Stimulated activated CD8-positive, alpha-beta memory T cell treated with anti-CD3 and anti-CD28 coated beads, Interleukin-7, amount 100 ng/mL, for 4 hours (primary cell): ENCODE measurements at regions not wholly inside any gene's neighbourhood (a gene's known extent, or its start where the extent isn't known, plus 50 kb on each side); places are given as distances from the start of the nearest gene placed in this dataset.
A peak's percentile ranks its signal among the peaks of the same experiment; 100 is the strongest.

ENCODE experiments used
- DNase-seq, 2 donors: peaks; one replicate each; pipeline ENCODE4 v3.0.0-alpha.2; 2020; ENCODE audit warnings: low read depth in 2 of 2

DNA sequence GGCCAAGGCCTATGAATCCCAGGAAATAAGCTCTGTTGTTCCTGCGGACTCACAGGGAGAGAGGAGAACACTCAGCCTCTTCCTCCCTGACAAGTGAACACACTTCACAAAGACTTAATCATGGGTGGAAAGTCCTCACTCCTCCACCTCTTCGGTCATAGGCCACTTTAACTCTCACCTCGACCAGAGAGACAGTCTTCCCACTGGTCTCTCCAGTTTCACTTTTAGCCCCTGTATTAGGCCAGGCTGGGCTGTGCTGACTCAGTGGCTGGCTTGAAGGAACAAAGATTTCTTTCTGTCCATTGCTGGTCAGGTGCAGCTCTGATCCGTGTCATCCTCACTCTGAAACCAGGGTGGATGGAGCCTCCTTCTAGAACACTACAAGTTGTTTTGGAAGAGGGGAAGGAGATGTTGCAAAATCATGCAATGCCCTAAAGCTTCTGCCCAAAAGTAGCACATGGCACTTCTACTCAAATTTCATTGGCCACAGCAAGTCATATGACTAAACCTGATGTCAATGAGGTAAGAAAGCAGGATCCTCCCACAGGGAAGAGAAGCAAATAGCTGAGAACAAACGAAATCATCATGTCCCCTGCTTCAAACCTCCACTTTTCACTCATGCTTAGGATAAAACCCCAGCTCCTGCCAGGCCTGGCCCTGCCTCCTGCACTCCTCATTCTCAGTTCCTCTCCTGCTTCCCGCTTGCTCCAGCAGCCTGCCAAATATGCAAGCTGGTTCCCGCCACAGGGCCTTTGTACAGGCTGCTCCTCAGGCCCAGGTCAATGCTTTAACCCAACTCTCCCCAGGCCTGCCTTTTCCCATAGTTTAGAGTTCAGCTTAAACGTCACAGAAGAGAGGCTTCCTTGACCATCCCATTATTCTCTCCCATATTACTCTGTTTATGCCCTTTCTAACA lies 150.5 kb upstream of the RUNX3 start:
- DNase-seq, result no peak

DNA sequence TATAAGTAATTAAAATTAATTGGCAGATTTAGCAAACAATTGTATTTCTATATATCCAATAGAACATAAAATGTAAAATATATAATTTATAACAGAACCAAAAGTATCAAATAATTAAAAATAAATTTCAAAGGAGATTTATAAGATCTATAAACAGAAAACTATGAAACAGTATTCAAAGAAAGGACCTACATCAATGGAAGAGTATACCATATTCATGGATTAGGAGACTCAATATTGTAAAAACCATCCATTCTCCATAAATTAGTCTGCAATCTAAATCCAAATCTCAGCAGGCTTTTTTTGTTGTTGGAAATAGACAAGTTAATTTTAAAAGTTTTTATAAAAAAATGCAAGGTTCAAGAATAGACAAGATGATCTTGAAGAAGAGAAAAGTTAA lies 149.0 kb upstream of the RUNX3 start:
- DNase-seq, result no peak

DNA sequence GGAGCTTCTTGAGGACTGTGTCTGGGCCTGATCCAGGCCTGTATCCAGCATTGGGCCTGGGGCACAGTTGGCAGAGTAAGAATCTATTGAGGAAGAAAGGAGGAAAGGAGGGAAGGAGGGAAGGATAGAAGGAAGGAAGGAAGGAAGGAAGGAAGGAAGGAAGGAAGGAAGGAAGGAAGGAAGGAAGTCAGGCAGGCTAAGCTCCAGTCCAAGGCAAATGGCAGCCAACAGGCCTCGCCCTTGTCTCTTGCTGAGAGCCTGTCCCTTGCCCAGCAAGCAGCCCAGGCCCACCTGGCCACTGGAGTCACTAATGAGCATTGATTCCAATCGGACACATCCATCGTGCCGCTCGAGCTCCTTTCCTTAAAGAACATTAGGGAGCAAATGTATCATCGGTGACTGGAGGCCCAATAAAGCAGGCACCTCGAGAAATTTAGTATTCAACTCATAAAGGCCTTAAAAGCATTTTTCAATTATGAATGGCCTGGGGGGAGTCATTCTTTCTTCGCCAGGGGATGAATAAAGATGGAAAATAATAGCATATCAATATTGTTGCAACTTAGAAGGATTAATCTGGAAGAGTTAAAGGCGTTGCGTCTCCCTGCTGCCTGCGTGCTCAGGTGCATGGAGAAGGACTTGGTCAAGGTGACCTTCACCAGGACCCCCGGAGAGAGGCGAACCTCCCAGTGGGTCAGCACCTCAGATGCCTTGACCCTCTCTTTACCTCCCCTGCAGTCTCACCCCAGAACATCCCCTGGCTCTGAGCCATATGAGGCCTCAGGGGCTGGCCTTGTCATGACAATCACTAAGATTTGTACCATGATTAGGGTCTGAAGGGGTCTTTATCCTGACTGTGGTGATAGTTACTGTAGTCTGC lies 144.5 kb upstream of the RUNX3 start:
- no peak for DNase-seq

DNA sequence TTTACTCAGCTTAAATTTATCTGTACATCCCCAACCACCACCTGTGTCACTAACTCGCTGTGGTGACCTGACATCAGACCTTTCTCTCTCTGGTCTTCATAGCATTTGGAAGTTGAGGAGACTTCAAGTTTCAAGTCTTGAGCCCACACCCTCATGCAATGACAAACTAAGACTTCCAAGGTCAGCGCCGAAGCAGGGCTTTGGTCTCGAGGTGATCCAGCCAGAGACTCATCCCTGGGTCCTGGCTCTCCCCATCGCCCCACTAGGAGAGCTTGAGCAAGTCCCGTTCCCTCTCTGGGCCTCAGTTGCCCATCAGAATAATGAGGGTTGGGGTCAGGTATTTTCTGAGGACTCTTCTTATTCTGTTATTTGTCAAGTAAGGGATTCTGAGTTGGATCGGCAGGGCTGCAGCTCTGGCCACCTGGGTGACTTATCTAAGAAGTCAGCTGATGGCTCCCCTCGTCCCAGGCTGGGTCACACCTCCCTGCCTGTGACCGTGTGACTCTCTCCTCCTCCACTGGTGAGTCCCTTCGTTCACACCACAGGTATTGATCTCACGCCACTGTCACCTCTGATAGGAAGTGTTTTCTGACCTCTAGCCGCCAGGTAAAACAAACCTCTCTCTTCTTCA lies 143.7 kb upstream of the RUNX3 start:
- DNase-seq, result no peak

DNA sequence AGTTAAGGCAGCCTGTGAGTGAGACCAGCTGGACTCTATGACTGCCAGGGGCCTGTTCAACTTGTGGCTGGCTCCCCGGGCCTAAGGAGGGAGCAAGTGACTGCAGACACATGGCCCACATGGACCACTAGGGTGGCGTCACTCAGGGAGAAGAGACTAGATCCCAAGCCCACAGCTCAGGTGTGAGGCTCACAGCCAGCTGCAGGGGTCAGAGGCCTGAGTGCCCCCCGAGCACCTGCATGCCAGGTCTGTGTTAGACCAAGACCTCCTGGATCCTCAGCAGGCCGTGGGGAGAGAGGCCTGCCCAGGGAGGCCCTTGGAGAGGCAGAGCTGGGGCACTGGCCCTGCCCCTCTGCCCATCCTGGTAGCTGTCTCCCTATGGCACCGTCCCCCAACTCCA lies 142.4 kb upstream of the RUNX3 start:
- no peak for DNase-seq

DNA sequence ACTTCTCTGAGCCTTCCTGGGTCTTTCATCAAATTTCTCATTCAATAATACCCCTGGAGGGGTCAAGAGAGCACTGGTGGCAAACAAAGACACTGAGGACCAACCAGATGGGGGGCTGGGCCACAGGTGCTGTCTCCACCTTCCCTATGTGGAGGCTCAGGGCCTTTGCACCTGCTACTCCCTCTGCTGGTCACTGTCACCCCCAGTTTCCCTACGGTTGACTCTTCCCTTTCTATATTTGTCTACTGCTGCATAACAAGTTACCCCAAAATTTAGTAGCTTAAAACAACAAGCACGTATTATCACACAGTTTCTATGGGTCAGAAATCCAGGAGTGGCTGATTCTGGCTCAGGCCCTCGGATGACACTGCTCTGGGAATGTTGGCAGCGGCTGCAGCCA lies 138.8 kb upstream of the RUNX3 start:
- DNase-seq, result no peak

DNA sequence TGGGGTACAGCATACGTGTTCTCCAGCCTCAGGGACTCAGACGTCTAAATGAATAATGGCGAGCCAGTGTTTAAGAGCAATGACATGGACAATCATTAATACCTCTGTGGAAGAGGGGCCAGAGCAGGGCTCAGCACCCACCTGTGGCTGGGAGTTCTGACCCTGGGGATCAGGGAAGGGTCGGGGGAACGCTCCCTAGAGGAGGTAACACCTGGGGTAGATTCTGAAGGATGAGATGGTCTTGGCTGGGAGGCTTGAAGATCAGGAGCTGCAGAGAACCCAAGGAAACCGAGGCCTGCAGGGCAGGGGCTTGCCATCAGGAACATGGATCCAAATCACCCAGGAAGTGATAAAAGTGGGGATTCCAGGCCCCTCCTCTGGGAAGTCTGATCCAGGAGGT lies 138.2 kb upstream of the RUNX3 start:
- no peak for DNase-seq

DNA sequence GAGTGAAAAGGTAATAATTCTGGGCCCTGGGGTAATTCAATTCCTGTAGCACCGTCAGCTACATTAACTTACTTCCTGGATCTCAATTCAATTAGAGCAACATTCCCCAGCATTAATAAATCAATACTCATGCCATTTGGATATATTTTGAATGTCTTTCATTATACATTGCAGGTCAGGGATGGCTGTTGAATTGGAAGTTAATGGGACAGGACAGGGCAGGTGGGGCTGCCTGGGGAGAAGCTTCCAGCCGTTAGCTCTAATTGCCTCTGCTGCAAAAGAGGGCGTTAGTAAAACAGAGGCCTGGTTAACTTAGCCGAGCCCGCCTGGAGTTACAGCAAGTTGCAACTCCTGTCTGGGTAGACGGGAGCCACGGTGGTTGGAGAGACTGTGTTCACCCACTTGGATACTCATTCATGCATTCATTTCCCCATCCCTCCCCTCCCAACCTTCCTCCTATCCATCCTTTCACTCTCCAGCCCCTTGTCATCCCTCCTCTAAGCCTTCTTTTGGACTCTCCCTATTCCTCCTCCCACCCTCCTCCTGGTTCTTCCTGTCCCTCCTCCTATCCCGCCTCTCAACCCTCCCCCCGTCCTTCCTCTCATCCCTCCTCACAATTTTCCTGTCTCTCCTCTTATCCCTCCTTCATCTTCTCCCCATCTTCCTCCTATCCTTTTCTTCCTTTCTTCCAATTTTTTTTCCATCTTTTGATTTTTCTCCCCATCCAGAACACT lies 137.6 kb upstream of the RUNX3 start:
- no peak for DNase-seq

DNA sequence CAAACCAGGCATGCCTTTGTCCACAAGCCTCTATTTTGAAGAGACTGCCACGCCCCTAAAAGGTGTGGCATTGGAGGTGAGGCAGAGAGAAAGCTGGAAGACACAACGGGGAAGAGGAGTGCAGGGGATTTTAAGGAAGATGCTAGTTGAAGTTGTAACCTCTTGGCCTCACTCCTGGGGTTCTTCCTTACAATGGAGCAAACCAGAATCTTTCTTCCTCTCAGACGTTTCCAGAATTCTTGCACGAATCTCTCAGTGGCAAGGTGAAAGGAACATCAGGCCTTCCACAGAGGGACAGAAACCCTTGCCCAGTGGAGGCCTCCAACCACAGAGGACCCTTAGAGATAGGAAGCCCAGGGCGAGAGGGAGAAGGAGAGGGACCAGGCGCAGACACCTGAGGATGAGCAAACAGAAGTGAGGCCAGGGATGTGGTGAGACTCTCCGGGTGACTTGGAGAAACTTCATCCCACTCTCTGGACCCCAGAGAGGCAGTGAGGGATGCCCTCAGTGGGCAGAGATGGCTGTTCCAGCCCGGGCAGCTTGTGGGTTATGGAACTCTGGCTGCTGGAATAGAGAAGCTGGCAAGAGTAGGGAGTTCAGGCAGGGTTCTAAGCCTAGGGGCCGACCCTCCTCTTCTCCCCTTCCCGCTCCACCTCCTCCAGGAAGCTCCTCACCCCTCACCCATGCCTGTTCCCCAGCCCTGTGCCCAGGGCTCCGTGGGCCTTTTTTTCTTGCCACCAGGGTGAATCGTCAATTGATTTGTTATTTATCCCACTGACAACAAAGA lies 136.8 kb upstream of the RUNX3 start:
- no peak for DNase-seq

DNA sequence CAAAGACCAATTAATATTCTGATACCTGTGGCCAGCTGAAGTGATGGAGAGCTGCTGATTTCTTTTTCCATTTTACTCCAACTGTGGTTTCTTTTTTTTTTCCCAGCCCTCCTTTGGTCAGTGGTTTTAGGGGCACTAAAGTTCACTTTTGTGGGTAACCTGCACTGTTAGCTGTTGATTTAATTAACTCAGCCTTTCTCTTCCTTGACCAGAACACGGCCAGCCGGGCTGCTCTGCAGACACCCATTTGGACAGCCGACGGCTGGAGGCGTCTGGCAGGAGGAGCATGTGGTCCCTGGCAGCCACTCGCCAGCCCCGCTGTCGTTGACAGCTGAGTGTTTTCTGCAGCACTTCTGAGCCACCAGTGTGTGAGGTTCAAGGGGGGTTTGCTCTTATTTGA lies 136.2 kb upstream of the RUNX3 start:
- no peak for DNase-seq

DNA sequence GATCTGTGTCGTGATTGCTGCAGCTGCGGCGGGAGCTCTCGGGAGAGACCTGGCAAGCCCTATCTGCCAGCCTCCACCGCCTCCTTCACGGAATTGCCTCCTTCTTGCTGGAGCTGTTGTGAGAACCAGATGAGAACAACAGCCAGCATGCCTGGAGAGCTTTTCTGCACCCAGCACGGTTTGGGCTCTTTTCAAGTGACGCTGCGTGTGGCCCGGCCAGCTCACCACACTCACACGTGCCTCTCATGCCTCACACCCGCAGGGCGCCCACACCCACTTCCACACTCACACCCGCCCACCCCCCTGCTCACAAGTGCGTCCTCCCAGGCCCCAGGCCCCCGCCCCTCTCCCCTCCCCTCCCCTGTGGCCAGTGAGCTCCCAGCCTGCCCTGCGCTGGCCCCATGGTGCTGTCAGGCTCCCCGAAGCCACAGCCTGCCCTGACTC lies 135.7 kb upstream of the RUNX3 start:
- DNase-seq, result peak; percentile 40 to 68

DNA sequence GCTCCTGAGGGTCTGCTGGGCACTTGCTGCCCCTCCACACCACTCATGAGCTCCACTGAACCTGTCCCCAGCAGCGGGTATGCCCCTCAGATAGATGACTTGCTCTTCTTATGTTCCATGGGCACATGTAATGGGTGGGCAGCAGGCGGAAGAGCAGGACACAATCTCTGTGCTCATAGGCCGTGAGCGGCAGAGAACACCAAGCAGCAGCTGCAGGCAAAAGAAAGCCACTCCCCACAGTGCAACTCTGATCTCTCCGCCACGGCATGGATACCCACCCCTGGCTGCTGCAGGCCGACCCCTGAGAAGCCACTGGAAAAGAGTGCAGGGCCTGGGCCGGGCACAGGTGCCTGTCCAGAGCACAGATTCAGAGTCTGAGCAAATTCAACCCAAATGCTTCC lies 135.2 kb upstream of the RUNX3 start:
- DNase-seq, result no peak

DNA sequence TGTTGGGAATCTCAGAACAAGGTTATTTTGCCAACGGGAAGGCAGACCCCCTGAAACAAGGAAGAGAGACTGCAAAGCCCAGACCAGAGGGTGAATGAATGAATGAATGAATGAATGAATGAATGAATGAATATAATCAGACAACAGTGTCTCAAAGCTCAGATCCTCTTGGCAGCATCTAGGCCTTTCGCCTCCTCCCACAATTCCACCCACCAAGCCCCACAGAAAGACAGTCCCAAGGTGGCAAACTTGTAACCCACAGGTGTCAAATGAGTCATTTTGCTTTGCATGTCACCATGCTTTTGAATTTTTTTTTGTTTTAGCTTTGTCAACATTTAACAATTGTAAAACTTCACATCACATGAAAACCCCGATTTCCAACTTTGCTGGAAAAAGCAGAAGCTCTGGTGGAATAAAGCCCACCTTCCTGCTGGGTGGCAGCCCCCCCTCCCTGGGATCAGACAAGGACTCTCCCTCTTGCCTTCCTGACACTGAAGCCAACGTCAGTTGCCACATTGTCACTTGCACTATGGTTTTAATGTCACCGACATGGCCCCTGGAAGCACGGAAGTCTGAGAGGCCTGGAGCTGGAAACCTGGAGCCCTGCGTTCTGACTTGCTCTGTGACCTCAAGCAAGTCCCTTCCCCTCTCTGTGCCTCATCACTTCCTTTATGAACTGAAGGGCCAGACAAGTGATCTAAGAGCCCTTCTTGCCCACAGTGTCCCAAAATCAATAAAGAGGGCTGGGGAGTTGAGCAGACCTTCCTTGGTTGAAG lies 134.6 kb upstream of the RUNX3 start:
- peak; percentile 29 to 39 for DNase-seq

DNA sequence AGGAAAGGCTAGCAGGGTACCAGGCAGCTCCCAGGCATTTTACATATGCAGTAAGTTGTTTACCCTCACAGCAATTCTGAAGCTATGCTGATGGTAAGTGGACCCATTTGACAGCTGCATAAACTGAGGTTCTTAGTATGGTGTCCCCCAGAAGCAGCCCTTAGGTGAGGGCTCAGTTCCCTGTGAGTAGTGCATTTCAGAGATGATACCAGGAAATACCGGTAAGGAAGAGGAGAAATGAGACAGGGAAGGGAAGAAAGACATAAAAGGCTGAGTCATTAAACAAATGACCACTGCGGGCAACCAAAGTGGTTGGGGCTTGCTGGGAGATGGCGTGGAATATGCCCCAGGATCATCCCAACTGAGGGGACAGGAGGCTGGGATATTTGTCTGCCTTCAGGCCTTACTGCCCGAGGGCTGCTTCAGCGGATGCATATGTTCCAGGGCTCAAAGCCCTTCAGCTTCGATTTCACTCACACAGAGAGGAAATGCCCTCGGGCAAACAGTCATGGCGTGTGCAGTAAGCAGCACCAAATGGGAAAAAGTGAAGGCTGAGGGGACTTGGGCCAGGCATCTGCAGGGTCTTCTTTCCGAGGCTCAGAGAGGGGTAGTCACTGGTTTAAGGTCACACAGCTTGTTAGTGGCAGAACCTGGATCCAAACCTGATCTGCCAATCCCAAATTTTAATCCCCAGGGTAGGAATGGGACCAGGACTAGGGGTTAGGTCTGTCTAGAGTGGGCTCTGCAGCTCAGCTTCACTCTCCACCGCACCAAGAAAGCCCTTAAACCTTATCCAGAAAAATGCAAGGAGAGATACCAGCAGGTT lies 133.7 kb upstream of the RUNX3 start:
- DNase-seq, result no peak

DNA sequence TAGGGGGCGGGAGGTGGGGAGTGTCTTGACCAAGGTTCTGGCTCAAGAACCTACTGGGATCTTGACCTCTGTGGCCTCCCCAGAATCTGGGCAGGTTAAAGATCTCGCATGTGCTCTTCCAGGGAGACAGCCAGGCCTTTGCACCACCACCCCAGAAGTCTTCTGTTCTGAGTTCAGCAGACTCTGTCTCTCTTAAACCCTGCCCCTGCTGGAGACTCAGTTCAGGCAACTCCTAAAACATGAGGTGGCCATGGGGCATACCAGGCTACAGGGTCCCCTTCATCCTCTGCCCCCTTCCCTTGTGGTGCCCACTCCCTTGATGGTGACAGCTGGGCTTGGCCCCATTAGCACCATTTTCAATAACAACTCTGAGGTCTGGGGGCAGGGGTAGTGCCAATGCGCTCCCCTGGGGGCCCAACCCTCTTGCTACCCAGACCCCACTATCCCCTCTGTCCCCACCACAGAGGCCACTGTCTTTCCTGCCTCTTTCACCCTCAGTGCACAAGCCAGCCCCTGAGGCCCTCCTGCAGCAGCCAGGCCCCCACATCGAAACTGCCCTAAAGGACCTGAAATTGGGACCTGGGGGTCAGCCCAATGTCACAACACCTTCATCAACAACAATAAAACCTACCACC lies 132.7 kb upstream of the RUNX3 start:
- DNase-seq, result no peak

DNA sequence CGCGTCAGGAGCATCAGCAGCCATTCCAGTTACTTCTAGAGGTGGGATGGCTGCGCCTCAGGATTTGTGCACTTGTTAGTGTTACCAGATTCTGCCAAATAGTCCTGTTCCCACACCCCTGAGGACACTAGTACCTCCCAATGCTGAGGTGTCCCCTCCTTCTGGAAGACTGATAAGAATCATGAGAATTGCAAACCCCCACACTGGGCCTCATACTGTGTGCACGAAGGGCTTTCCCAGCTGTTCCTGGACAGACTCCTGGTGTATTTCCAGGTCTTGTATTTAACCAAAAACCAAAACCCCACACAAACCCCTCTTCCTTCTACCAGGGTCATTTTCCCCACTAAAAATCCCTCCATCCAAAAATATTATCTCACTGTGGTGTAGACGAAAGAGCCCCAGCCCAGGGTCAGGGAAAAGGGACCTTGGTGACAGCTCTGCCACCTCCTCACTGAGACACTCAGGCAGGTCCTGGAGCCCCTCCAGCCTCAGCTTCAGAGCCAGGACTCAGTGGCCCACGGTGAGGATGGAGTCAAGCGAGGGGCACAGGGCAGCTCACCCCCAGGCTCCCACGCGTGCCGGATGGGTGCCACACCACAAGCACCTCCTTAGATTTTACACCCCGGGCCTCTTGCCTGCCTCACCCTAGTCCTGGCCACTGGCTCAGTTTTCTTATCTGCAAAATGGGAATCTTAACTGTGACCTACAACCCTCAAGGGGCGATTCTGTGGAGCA lies 131.4 kb upstream of the RUNX3 start:
- DNase-seq, result no peak

DNA sequence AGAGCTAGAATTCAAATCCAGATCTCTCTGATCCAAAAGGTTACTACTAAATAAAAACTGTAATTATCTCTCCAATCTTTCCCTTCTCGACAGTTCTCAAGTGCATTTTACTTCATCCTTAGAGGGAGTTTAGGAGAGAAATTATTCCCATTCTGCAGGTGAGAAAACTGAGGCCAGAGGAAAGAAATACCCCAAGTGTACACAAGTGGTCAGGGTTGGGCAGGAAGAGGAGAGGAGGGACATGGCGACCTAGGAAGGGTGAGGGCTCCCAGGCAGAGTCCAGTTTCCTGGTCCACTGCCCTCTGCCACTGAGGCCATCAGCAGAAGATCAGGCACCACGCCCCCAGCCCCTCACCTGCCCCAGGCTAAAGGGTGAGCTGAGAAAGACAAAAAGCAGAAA lies 127.1 kb upstream of the RUNX3 start:
- no peak for DNase-seq

DNA sequence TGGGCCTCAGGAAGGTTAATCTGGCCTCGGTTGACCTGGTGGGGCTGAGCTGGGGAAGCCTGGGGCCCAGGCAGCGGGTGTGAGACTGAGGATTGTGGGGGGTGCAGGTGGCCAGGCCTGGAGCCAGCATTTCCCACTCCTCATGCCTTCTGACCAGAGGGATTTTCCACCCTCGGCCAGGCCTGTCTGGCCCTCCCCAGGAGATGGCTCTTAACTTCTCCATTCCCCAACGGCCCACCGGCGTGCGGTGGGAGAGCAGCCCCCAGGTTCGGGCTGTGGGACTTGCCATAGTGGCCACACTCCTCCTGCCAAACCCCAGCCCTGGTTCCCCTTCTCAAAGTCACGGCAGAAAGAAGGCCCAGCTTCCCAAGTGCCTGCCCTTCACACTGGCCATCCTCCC lies 126.5 kb upstream of the RUNX3 start:
- DNase-seq, result no peak
